IPS-20b (cell line): ENCODE measurements at regions not wholly inside any gene's neighbourhood (a gene's known extent, or its start where the extent isn't known, plus 50 kb on each side); places are given as distances from the start of the nearest gene placed in this dataset.

Source experiments
- H3K27ac ChIP-seq: one replicate; pipeline ENCODE4 v1.5.1; 2013; ENCODE audit warnings: low read length
- H3K27me3 ChIP-seq: 2 replicates; pipeline ENCODE4 v1.6.1; 2013; ENCODE audit warnings: mild to moderate bottlenecking, low read length, inconsistent platforms; ENCODE audit not compliant: insufficient read depth
- H3K36me3 ChIP-seq: 2 replicates; pipeline ENCODE4 v1.6.1; 2013; ENCODE audit warnings: low read depth, mild to moderate bottlenecking, inconsistent platforms, low read length, moderate library complexity; ENCODE audit not compliant: insufficient read depth
- H3K4me1 ChIP-seq: 2 replicates; pipeline ENCODE4 v1.6.1; 2013; ENCODE audit warnings: mild to moderate bottlenecking, control low read depth, inconsistent platforms, low read length, moderate library complexity; ENCODE audit not compliant: insufficient read depth
- H3K4me3 ChIP-seq: 2 replicates; pipeline ENCODE4 v1.5.1; 2013; ENCODE audit warnings: mild to moderate bottlenecking, low read length, inconsistent platforms
- H3K9ac ChIP-seq: 2 replicates; pipeline ENCODE4 v1.6.1; 2013; ENCODE audit warnings: low read depth, mild to moderate bottlenecking, inconsistent platforms, low read length, moderate library complexity
- H3K9me3 ChIP-seq: 2 replicates; pipeline ENCODE4 v1.6.1; 2013; ENCODE audit warnings: mild to moderate bottlenecking, low read depth, low read length, inconsistent platforms; ENCODE audit not compliant: insufficient read depth

DNA sequence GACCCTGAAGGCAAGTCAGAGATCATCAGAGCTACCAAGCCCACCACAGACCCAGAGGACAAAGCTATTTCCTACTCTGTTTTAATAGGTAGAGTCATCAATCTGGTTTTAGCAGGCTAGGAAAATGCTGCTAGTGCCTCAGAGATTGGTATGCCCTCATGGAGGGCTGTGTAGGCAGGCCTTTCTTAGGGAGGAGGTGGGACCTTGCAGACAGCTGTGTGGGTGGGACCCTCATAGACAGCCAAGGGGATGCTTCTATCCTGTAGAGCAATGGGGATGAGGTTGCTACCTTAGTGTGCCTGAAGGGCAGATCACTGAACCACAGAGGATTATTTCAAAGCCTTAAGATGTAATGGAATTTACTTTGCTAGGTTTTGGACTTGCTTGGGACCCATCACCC lies 534.9 kb upstream of the KLF12 start:
- H3K9me3 ChIP-seq = no peaks in the 10 kb centered on the region
- no peak overlapping the region for H3K27ac ChIP-seq
- no peaks in the 10 kb centered on the region; the same call in 1 of the 2 replicates for H3K4me1 ChIP-seq
- no peaks in the 10 kb centered on the region for H3K27me3 ChIP-seq
- H3K9ac ChIP-seq = no peak overlapping the region
- no peaks in the 10 kb centered on the region for H3K36me3 ChIP-seq
- no peak overlapping the region for H3K4me3 ChIP-seq

DNA sequence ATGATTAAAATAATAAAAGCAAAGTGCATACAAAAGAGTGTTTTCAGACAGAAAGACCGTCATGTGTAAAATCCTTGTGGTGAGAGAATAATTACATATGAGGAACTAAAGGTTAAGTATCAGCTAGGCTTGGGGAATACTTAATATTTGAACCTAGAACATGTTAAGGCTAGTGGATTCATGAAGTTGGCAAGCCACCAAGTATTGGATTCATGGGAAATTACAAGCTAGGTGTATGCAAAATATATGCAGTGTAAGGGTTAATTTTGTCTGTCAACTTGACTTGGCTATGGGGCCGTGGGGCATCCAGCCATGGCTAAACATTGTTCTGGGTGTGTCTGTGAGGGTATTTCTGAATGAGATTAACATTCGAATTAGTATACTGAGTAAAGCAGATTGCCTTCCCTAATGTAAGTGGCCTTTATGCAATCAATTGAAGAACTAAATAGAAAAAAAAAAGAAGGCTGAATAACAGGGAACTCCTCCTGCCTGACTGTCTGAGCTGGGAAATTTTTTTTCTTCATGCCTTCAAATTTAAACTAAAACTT lies 533.5 kb upstream of the KLF12 start:
- no peak overlapping the region for H3K9ac ChIP-seq
- H3K4me1 ChIP-seq = no peaks in the 10 kb centered on the region; the same call in 1 of the 2 replicates
- no peak overlapping the region for H3K27ac ChIP-seq
- no peaks in the 10 kb centered on the region for H3K36me3 ChIP-seq
- no peaks in the 10 kb centered on the region for H3K9me3 ChIP-seq
- no peak overlapping the region for H3K4me3 ChIP-seq
- H3K27me3 ChIP-seq = no peaks in the 10 kb centered on the region

DNA sequence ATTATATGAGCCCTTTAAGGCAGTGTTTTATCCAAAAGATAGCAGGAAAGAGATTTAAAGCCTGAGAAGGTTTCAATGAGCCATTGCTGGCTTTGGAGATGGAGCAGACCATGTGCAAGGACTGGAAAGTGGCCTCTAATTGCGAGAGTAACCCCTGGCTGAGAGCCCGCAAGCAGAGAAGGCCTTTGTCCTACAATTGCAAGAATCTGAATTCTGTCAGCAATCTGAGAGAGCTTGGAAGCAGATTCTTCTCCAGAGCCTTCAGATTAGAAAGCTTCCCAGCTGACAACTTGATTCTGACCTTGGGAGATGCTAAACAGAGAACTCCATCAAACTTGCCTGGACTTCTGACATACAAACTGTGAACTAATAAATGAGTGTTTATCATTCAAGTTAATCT lies 528.7 kb upstream of the KLF12 start:
- Histone ChIP-seq H3K9ac (no peak overlapping the region), H3K4me3 (no peak overlapping the region), H3K27ac (no peak overlapping the region), H3K36me3 (no peaks in the 10 kb centered on the region), H3K4me1 (no peaks in the 10 kb centered on the region; the same call in 1 of the 2 replicates), H3K27me3 (no peaks in the 10 kb centered on the region), H3K9me3 (peaks cover 1% of the 10 kb centered on the region; the same call in 1 of the 2 replicates)

DNA sequence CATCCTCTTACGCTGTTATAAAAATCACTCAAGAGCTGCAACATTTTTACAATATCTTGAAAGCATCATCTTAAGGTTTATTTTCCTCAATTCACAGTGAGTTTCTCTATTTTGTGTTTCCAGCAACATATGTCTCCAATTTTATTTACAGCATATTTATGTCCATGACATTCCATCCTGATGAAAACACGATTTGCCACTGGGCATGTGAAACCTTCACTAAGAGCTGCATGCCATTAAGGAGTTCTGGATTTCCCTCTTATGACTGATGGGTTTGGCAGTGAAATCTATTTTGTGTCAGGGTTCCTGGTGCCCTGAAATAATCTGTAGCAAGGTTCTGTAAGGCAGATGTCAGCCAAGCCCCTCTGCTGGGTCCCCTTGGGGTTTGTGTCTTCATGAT lies 527.6 kb upstream of the KLF12 start:
- Histone ChIP-seq H3K4me3 (no peak overlapping the region), H3K27ac (no peak overlapping the region), H3K27me3 (no peaks in the 10 kb centered on the region), H3K9ac (no peak overlapping the region), H3K4me1 (no peaks in the 10 kb centered on the region; the same call in 1 of the 2 replicates), H3K9me3 (peaks cover 4% of the 10 kb centered on the region; the same call in 1 of the 2 replicates), H3K36me3 (no peaks in the 10 kb centered on the region)

- peaks cover 4% of the 10 kb centered on the region; the same call in 1 of the 2 replicates for H3K9me3 ChIP-seq
- H3K36me3 ChIP-seq = no peaks in the 10 kb centered on the region
- H3K4me1 ChIP-seq = no peaks in the 10 kb centered on the region
- H3K27me3 ChIP-seq = no peaks in the 10 kb centered on the region
- no peak overlapping the region for H3K27ac ChIP-seq
- no peak overlapping the region for H3K4me3 ChIP-seq
- H3K9ac ChIP-seq = no peak overlapping the region
These were observed 523.6 kb upstream of the KLF12 start for GRCh38 chr13:74657765-74658164.

DNA sequence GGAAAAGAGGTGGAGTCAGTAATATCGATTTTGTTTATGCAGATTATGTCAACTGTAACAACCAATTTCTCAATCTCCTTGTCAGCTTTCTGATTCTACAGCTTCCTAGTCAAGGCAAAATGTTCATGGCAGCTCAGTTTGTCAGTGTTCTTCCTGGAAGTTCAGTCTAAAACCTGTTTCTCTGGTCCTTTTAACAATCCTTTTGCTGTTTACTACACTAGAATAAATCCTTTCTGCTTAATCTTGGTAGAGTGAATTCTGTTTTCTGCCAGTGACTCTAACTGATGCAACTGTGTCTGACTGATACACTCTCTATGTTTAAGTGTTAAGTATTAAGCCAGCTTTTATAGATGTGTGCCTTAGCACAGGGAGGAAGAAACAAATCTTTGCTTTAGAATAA lies 516.9 kb upstream of the KLF12 start:
- no peaks in the 10 kb centered on the region for H3K9me3 ChIP-seq
- H3K27me3 ChIP-seq = no peaks in the 10 kb centered on the region
- no peak overlapping the region for H3K27ac ChIP-seq

GRCh38 chr13:74647991-74648390 lies 513.8 kb upstream of the KLF12 start:
- no peak overlapping the region for H3K27ac ChIP-seq
- H3K36me3 ChIP-seq = no peaks in the 10 kb centered on the region
- H3K4me3 ChIP-seq = no peak overlapping the region
- no peak overlapping the region for H3K9ac ChIP-seq
- no peaks in the 10 kb centered on the region for H3K27me3 ChIP-seq
- H3K4me1 ChIP-seq = peaks cover 18% of the 10 kb centered on the region; the same call in 1 of the 2 replicates
- H3K9me3 ChIP-seq = no peaks in the 10 kb centered on the region

More for the DNA sequence above, 516.9 kb upstream of the KLF12 start:
- Histone ChIP-seq H3K36me3 (no peaks in the 10 kb centered on the region), H3K4me1 (peaks cover 18% of the 10 kb centered on the region; the same call in 1 of the 2 replicates), H3K4me3 (no peak overlapping the region), H3K9ac (no peak overlapping the region)

DNA sequence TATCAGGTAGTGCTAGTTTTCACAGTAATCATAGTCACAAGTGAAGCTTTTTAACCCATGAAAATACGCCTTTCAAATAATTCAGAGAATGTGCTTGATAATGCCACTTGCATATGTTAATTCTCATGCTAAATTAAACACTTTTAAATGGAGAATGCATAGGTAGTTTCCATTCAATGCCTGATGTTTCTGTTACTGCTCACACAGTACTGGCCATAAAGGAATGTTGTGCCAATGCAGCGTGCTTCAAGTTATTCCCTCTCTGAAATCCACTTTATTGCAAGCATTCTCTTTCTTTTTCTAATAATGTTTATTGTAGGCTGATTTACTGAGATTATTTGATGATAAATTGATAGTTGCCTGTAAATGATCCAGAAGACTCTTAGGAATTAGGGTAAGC lies 513.0 kb upstream of the KLF12 start:
- no peak overlapping the region for H3K27ac ChIP-seq
- no peaks in the 10 kb centered on the region for H3K36me3 ChIP-seq
- H3K27me3 ChIP-seq = no peaks in the 10 kb centered on the region
- H3K4me3 ChIP-seq = peak overlapping the region; percentile 12; the same call in 1 of the 2 replicates
- H3K9me3 ChIP-seq = no peaks in the 10 kb centered on the region
- H3K9ac ChIP-seq = no peak overlapping the region
- H3K4me1 ChIP-seq = peaks cover 18% of the 10 kb centered on the region; the same call in 1 of the 2 replicates

DNA sequence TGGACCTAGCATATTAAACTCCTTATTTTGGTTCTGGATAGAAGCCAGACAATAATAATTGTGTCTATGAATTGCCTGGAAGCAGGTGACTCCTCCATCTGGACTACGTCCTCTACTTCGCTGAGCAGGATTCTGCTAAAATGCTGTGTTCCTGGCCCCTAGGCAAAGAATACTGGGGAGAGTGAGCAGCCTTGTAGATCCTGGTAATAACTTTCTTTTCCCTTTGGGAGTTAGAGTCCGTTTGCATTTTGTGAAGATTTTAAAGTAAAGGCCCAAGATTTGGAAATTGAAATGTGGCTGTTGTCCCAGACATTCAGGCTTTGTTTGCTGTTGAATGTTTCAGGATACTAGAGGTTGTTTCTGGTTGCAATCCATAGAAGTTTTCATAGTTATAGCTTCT lies 511.9 kb upstream of the KLF12 start:
- no peak overlapping the region for H3K27ac ChIP-seq
- no peaks in the 10 kb centered on the region for H3K36me3 ChIP-seq
- H3K9me3 ChIP-seq = no peaks in the 10 kb centered on the region
- H3K9ac ChIP-seq = no peak overlapping the region
- no peak overlapping the region for H3K4me3 ChIP-seq
- H3K4me1 ChIP-seq = peaks cover 18% of the 10 kb centered on the region; the same call in 1 of the 2 replicates
- no peaks in the 10 kb centered on the region for H3K27me3 ChIP-seq

- Histone ChIP-seq H3K27me3 (no peaks in the 10 kb centered on the region), H3K9me3 (no peaks in the 10 kb centered on the region), H3K4me3 (no peak overlapping the region), H3K9ac (no peak overlapping the region), H3K36me3 (no peaks in the 10 kb centered on the region), H3K4me1 (peaks cover 18% of the 10 kb centered on the region; the same call in 1 of the 2 replicates), H3K27ac (no peak overlapping the region)
These were observed 511.4 kb upstream of the KLF12 start for GRCh38 chr13:74645586-74645985.

GRCh38 chr13:74644229-74644628 lies 510.0 kb upstream of the KLF12 start:
- Histone ChIP-seq H3K9me3 (no peaks in the 10 kb centered on the region), H3K27ac (no peak overlapping the region), H3K9ac (no peak overlapping the region), H3K4me3 (no peak overlapping the region), H3K27me3 (no peaks in the 10 kb centered on the region), H3K36me3 (no peaks in the 10 kb centered on the region), H3K4me1 (peaks cover 18% of the 10 kb centered on the region; the same call in 1 of the 2 replicates)

GRCh38 chr13:74641586-74641985 lies 507.4 kb upstream of the KLF12 start:
- no peaks in the 10 kb centered on the region for H3K9me3 ChIP-seq
- no peaks in the 10 kb centered on the region for H3K27me3 ChIP-seq
- H3K9ac ChIP-seq = no peak overlapping the region
- H3K4me1 ChIP-seq = peaks cover 5% of the 10 kb centered on the region; the same call in 1 of the 2 replicates
- H3K27ac ChIP-seq = no peak overlapping the region
- H3K4me3 ChIP-seq = no peak overlapping the region
- no peaks in the 10 kb centered on the region for H3K36me3 ChIP-seq
